Astrocyte (in vitro differentiated cells and primary cell): ENCODE measurements at regions not wholly inside any gene's neighbourhood (a gene's known extent, or its start where the extent isn't known, plus 50 kb on each side); places are given as distances from the start of the nearest gene placed in this dataset.

ENCODE experiments used
- DNase-seq: peaks from one replicate; pipeline ENCODE4 v3.0.0-alpha.2; 2010; ENCODE audit warnings: low read depth
- FAIRE-seq: peaks from 2 replicates; lab custom pipeline; 2011; peaks lifted over from hg19 to GRCh38; lab: Jason Lieb, UNC
- H2AFZ ChIP-seq: 2 replicates; pipeline ENCODE4 v1.6.0; 2012; ENCODE audit warnings: low read depth, low read length, inconsistent platforms
- H3K27ac ChIP-seq: 2 replicates; pipeline ENCODE4 v1.5.1; 2011; ENCODE audit warnings: low read depth, low read length, inconsistent platforms
- H3K27me3 ChIP-seq: 2 replicates; pipeline ENCODE4 v1.6.0; 2011; ENCODE audit warnings: low read length, inconsistent platforms; ENCODE audit not compliant: insufficient read depth
- H3K36me3 ChIP-seq: 2 replicates; pipeline ENCODE4 v1.5.1; 2011; ENCODE audit warnings: low read length, inconsistent platforms; ENCODE audit not compliant: insufficient read depth
- H3K4me1 ChIP-seq: 2 replicates; pipeline ENCODE4 v1.5.1; 2011; ENCODE audit warnings: low read length, inconsistent platforms; ENCODE audit not compliant: insufficient read depth
- H3K4me2 ChIP-seq: 2 replicates; pipeline ENCODE4 v1.6.0; 2012; ENCODE audit warnings: low read length, inconsistent platforms
- H3K4me3 ChIP-seq: 2 replicates; pipeline ENCODE4 v1.5.1; 2011; ENCODE audit warnings: low read depth, mild to moderate bottlenecking, low read length, inconsistent platforms; ENCODE audit not compliant: insufficient read depth
- H3K79me2 ChIP-seq: 2 replicates; pipeline ENCODE4 v1.6.0; 2012; ENCODE audit warnings: mild to moderate bottlenecking, low read length, inconsistent platforms; ENCODE audit not compliant: insufficient read depth
- H3K9ac ChIP-seq: 2 replicates; pipeline ENCODE4 v1.6.0; 2012; ENCODE audit warnings: mild to moderate bottlenecking, low read length, inconsistent platforms
- H3K9me3 ChIP-seq: 2 replicates; pipeline ENCODE4 v1.5.1; 2012; ENCODE audit warnings: low read depth, mild to moderate bottlenecking, low read length, inconsistent platforms; ENCODE audit not compliant: insufficient read depth
- H4K20me1 ChIP-seq: 2 replicates; pipeline ENCODE4 v1.6.0; 2012; ENCODE audit warnings: low read length, inconsistent platforms; ENCODE audit not compliant: insufficient read depth
- H3K27ac Mint-ChIP-seq: one replicate; pipeline ENCODE4 v1.8.0; 2021; ENCODE audit warnings: mild to moderate bottlenecking, mixed read lengths; ENCODE audit not compliant: unreplicated experiment
- H3K27me3 Mint-ChIP-seq: one replicate; pipeline ENCODE4 v1.8.0; 2021; ENCODE audit warnings: low read depth, mixed read lengths; ENCODE audit not compliant: unreplicated experiment
- H3K36me3 Mint-ChIP-seq: one replicate; pipeline ENCODE4 v1.8.0; 2021; ENCODE audit warnings: low read depth, mixed read lengths; ENCODE audit not compliant: unreplicated experiment
- H3K4me1 Mint-ChIP-seq: one replicate; pipeline ENCODE4 v1.8.0; 2021; ENCODE audit warnings: low read depth, mixed read lengths; ENCODE audit not compliant: unreplicated experiment
- H3K4me3 Mint-ChIP-seq: one replicate; pipeline ENCODE4 v1.8.0; 2021; ENCODE audit warnings: mild to moderate bottlenecking, moderate library complexity, mixed read lengths; ENCODE audit not compliant: unreplicated experiment
- H3K9me3 Mint-ChIP-seq: one replicate; pipeline ENCODE4 v1.8.0; 2021; ENCODE audit warnings: mild to moderate bottlenecking, mixed read lengths; ENCODE audit not compliant: unreplicated experiment
- EZH2 ChIP-seq: IDR thresholded peaks from 2 replicates; pipeline ENCODE4 v1.6.1; 2012; ENCODE audit warnings: mild to moderate bottlenecking, low read length, inconsistent platforms; ENCODE audit not compliant: insufficient read depth
- TF ChIP-seq, protein P1 (sequence below): IDR thresholded peaks from 2 replicates; pipeline ENCODE4 v1.5.1; 2011; ENCODE audit warnings: low read depth, mild to moderate bottlenecking, inconsistent platforms, low read length, moderate library complexity; ENCODE audit not compliant: insufficient read depth

DNA sequence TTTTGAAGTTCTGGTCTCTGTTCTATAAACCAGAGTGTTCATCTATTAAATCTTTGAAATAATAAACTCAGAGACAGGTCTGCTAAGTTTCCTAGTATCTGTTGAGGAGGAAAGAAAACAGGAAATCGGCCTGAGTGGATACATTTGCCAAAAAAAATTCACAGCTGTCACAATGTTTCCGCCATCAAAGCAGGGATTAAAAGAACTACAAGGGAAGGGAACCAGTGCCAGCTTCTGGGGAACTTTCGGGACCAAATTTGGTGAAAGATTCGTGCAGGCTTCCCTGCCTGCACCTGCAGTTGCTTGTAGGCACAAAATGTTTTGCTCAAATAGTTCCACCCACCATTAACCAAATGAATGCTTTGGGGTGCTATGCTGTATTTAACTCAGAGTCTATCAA, 267.5 kb downstream of the MSX2 start:
- Mint-ChIP-seq H3K27ac (no peak overlapping the region), H3K27me3 (peaks cover 12% of the 10 kb centered on the region), H3K4me1 (no peaks in the 10 kb centered on the region), H3K36me3 (no peaks in the 10 kb centered on the region), H3K9me3 (no peaks in the 10 kb centered on the region), H3K4me3 (no peak overlapping the region)
- Histone ChIP-seq H2AFZ (no peak overlapping the region), H4K20me1 (no peaks in the 10 kb centered on the region), H3K27me3 (peaks cover 6% of the 10 kb centered on the region), H3K9ac (no peak overlapping the region), H3K9me3 (no peaks in the 10 kb centered on the region), H3K4me2 (no peak overlapping the region), H3K79me2 (no peaks in the 10 kb centered on the region), H3K36me3 (no peaks in the 10 kb centered on the region), H3K4me3 (no peak overlapping the region), H3K4me1 (no peaks in the 10 kb centered on the region), H3K27ac (no peak overlapping the region)
- DNase-seq (no peak), FAIRE-seq (no peak)
- no peak for TF ChIP-seq EZH2
- TF ChIP-seq, protein P1, sequence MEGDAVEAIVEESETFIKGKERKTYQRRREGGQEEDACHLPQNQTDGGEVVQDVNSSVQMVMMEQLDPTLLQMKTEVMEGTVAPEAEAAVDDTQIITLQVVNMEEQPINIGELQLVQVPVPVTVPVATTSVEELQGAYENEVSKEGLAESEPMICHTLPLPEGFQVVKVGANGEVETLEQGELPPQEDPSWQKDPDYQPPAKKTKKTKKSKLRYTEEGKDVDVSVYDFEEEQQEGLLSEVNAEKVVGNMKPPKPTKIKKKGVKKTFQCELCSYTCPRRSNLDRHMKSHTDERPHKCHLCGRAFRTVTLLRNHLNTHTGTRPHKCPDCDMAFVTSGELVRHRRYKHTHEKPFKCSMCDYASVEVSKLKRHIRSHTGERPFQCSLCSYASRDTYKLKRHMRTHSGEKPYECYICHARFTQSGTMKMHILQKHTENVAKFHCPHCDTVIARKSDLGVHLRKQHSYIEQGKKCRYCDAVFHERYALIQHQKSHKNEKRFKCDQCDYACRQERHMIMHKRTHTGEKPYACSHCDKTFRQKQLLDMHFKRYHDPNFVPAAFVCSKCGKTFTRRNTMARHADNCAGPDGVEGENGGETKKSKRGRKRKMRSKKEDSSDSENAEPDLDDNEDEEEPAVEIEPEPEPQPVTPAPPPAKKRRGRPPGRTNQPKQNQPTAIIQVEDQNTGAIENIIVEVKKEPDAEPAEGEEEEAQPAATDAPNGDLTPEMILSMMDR = no peak

DNA sequence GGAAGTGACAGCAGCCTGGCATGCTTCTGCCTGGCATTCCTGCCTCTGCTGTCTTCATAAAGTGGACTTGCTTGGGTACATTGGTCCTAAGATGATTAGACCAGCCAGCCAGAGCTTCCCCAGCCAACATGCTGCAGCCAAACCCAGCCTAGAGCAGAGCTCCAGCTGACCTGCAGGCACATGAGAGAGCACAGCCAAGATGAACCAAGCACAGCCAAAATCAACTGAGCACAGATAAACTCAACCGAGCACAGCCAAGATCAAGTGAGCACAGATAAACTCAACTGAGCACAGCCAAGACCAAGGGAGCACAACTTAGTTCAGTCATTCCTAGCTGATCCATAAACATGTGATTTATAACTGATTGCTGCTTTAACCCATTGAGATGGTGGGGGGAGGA, 266.5 kb downstream of the MSX2 start:
- H3K27me3 ChIP-seq = peaks cover 6% of the 10 kb centered on the region
- no peak overlapping the region for H3K27ac ChIP-seq
- Mint-ChIP-seq H3K27ac (no peak overlapping the region), H3K36me3 (no peaks in the 10 kb centered on the region), H3K27me3 (peaks cover 15% of the 10 kb centered on the region), H3K4me1 (no peaks in the 10 kb centered on the region), H3K4me3 (no peak overlapping the region), H3K9me3 (no peaks in the 10 kb centered on the region)
- no peaks in the 10 kb centered on the region for H3K79me2 ChIP-seq
- no peaks in the 10 kb centered on the region for H3K36me3 ChIP-seq
- no peak overlapping the region for H2AFZ ChIP-seq
- no peaks in the 10 kb centered on the region for H3K9me3 ChIP-seq
- no peak overlapping the region for H3K9ac ChIP-seq
- DNase-seq = no peak
- FAIRE-seq = no peak
- H3K4me3 ChIP-seq = no peak overlapping the region
- H3K4me2 ChIP-seq = no peak overlapping the region
- TF ChIP-seq, protein P1 = no peak
- TF ChIP-seq EZH2 = no peak
- H3K4me1 ChIP-seq = no peaks in the 10 kb centered on the region
- H4K20me1 ChIP-seq = no peaks in the 10 kb centered on the region

DNA sequence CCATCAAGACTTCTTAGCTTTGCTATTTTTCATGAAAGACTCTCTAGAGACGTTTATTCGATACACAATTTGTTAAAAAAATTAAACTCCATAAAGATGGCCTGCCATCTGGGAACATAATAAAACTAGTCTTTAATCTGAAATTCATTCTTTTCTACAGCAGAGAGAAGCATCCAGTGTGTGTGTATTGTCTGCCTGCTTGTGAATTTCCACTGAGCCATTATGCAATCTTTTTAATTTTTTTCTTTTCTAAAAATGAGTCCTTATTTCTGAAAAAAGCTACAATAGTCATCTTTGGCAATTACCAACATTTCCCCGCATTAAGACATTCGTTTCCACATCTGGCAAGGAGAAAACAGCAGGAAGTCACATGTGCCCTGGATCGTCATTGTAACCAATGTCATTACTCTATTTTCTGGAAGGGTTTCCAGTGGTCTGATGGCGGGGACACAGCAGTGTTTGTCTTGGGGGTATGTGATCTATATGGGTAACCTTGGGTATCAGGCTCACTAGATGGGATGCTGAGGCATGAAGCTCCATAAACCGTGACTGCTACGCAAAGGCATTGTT, 263.1 kb downstream of the MSX2 start:
- no peaks in the 10 kb centered on the region for H4K20me1 ChIP-seq
- no peak overlapping the region for H3K9ac ChIP-seq
- Mint-ChIP-seq H3K27me3 (peaks cover 28% of the 10 kb centered on the region), H3K36me3 (no peaks in the 10 kb centered on the region), H3K4me1 (no peaks in the 10 kb centered on the region), H3K27ac (no peak overlapping the region), H3K4me3 (no peak overlapping the region), H3K9me3 (no peaks in the 10 kb centered on the region)
- H3K9me3 ChIP-seq = no peaks in the 10 kb centered on the region
- no peak overlapping the region for H3K4me2 ChIP-seq
- no peak for FAIRE-seq
- TF ChIP-seq EZH2 = no peak
- TF ChIP-seq, protein P1 = no peak
- no peaks in the 10 kb centered on the region for H3K4me1 ChIP-seq
- H3K27ac ChIP-seq = no peak overlapping the region
- no peaks in the 10 kb centered on the region for H3K79me2 ChIP-seq
- DNase-seq = no peak
- H3K4me3 ChIP-seq = no peak overlapping the region
- H2AFZ ChIP-seq = no peak overlapping the region
- H3K27me3 ChIP-seq = peaks cover 2% of the 10 kb centered on the region
- H3K36me3 ChIP-seq = no peaks in the 10 kb centered on the region
